NOMO-1 (cell line): ENCODE measurements at regions not wholly inside any gene's neighbourhood (a gene's known extent, or its start where the extent isn't known, plus 50 kb on each side); places are given as distances from the start of the nearest gene placed in this dataset.

Experiments used
- DNase-seq, 2 experiments: peaks; one replicate each; lab custom pipeline; 2025; ENCODE audit not compliant: unreplicated experiment in 2 of 2; lab: John Stamatoyannopoulos, UW

GRCh38 chr13:92938486-92939020 lies 288.1 kb upstream of the GPC6 start:
- DNase-seq: no peak

GRCh38 chr13:92941167-92941566 lies 285.4 kb upstream of the GPC6 start:
- DNase-seq: no peak

GRCh38 chr13:92947770-92948434 lies 278.7 kb upstream of the GPC6 start:
- DNase-seq: no peak

GRCh38 chr13:92950771-92951170 lies 275.8 kb upstream of the GPC6 start:
- DNase-seq: no peak

- DNase-seq: no peak
Observed at GRCh38 chr13:92951273-92951890, 275.2 kb upstream of the GPC6 start.

- no peak for DNase-seq
Observed at GRCh38 chr13:92952161-92952560, 274.4 kb upstream of the GPC6 start.

GRCh38 chr13:92954746-92955145 lies 271.9 kb upstream of the GPC6 start:
- DNase-seq: no peak

GRCh38 chr13:92959790-92960189 lies 266.8 kb upstream of the GPC6 start:
- DNase-seq: no peak

- no peak for DNase-seq
Observed at GRCh38 chr13:92963029-92963428, 263.6 kb upstream of the GPC6 start.

GRCh38 chr13:92966341-92966740 lies 260.3 kb upstream of the GPC6 start:
- DNase-seq: no peak

GRCh38 chr13:92966900-92967299 lies 259.7 kb upstream of the GPC6 start:
- DNase-seq: no peak

GRCh38 chr13:92967923-92968322 lies 258.7 kb upstream of the GPC6 start:
- DNase-seq: peak in 1 of 2 experiments; percentile 1

- no peak for DNase-seq
Observed at GRCh38 chr13:92972751-92973150, 253.9 kb upstream of the GPC6 start.

- no peak for DNase-seq
Observed at GRCh38 chr13:92974905-92975429, 251.6 kb upstream of the GPC6 start.

- DNase-seq: no peak
Observed at GRCh38 chr13:92976657-92977056, 249.9 kb upstream of the GPC6 start.

GRCh38 chr13:92984151-92984550 lies 242.5 kb upstream of the GPC6 start:
- DNase-seq: no peak

GRCh38 chr13:92989301-92989700 lies 237.3 kb upstream of the GPC6 start:
- no peak for DNase-seq

- DNase-seq: no peak
Observed at GRCh38 chr13:92991692-92992091, 234.9 kb upstream of the GPC6 start.

GRCh38 chr13:92994056-92994455 lies 232.6 kb upstream of the GPC6 start:
- no peak for DNase-seq

GRCh38 chr13:93001866-93002461 lies 224.6 kb upstream of the GPC6 start:
- no peak for DNase-seq

- no peak for DNase-seq
Observed at GRCh38 chr13:93003531-93003930, 223.1 kb upstream of the GPC6 start.

- peak in 1 of 2 experiments; percentile 1 for DNase-seq
Observed at GRCh38 chr13:93004919-93005318, 221.7 kb upstream of the GPC6 start.
